ENCODE measurements at regions not wholly inside any gene's neighbourhood (a gene's known extent, or its start where the extent isn't known, plus 50 kb on each side); places are given as distances from the start of the nearest gene placed in this dataset.

- Histone ChIP-seq H3K27ac (ENCODE audit: low read depth in 1 of 3, low read length in 2 of 3) (no peak overlapping the region), H3K4me1 (ENCODE audit: control insufficient read depth in 3 of 3, insufficient read depth in 2 of 3, low read depth in 1 of 3, low read length in 2 of 3) (no peaks in the 10 kb centered on the region), H3K27me3 (ENCODE audit: control insufficient read depth in 3 of 3, insufficient read depth in 3 of 3, low read length in 3 of 3) (no peaks in the 10 kb centered on the region), H3K9me3 (ENCODE audit: control insufficient read depth in 2 of 2, insufficient read depth in 1 of 2, low read depth in 1 of 2, low read length in 1 of 2) (no peaks in the 10 kb centered on the region), H3K36me3 (ENCODE audit: control insufficient read depth in 3 of 3, insufficient read depth in 2 of 3, low read depth in 1 of 3, low read length in 3 of 3) (no peaks in the 10 kb centered on the region), H3K4me3 (ENCODE audit: low read depth in 1 of 3, low read length in 3 of 3) (no peak overlapping the region)
- DNase-seq, result no peak
- WGBS, 3 donors, result 73 to 88% (median 87%) methylated on average over 4 of the region's 4 CpGs
- FAIRE-seq, result no peak
Observed at GRCh38 chrX:5640071-5640470, 588.6 kb downstream of the NLGN4X start.

DNA sequence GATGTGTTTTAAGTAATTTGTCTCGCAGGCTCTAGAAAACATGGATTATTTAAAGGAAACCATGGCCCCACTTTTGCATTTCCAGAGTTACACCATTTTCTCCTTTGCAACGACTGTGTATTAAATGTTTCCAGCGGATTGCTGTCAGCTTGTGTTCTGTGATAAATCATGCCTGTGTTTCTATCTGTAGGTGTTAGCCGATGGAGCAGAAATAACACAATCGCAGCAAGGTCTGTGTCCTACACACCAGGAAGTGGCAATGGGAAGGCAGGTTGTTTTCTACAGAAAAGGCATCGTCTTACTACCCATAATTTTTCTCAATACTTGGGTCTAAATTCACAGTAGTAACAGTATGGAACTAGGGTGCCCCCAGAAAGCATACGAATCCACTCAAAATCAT lies 590.1 kb downstream of the NLGN4X start:
- Histone ChIP-seq H3K27me3 (ENCODE audit: control insufficient read depth in 3 of 3, insufficient read depth in 3 of 3, low read length in 3 of 3) (no peaks in the 10 kb centered on the region), H3K27ac (ENCODE audit: low read depth in 1 of 3, low read length in 2 of 3) (no peak overlapping the region), H3K4me1 (ENCODE audit: control insufficient read depth in 3 of 3, insufficient read depth in 2 of 3, low read depth in 1 of 3, low read length in 2 of 3) (no peaks in the 10 kb centered on the region), H3K36me3 (ENCODE audit: control insufficient read depth in 3 of 3, insufficient read depth in 2 of 3, low read depth in 1 of 3, low read length in 3 of 3) (no peaks in the 10 kb centered on the region), H3K9me3 (ENCODE audit: control insufficient read depth in 2 of 2, insufficient read depth in 1 of 2, low read depth in 1 of 2, low read length in 1 of 2) (no peaks in the 10 kb centered on the region), H3K4me3 (ENCODE audit: low read depth in 1 of 3, low read length in 3 of 3) (no peak overlapping the region)
- FAIRE-seq (no peak), DNase-seq (no peak)
- 68 to 83% (median 81%) methylated on average over 7 of the region's 7 CpGs for WGBS, 3 donors

GRCh38 chrX:5632887-5633286 lies 595.8 kb downstream of the NLGN4X start:
- FAIRE-seq (no peak), DNase-seq (no peak)
- H3K27me3 ChIP-seq (ENCODE audit: control insufficient read depth in 3 of 3, insufficient read depth in 3 of 3, low read length in 3 of 3), result no peaks in the 10 kb centered on the region
- no peak overlapping the region for H3K4me3 ChIP-seq (ENCODE audit: low read depth in 1 of 3, low read length in 3 of 3)
- no peaks in the 10 kb centered on the region for H3K4me1 ChIP-seq (ENCODE audit: control insufficient read depth in 3 of 3, insufficient read depth in 2 of 3, low read depth in 1 of 3, low read length in 2 of 3)
- H3K27ac ChIP-seq (ENCODE audit: low read depth in 1 of 3, low read length in 2 of 3), result no peak overlapping the region
- no peaks in the 10 kb centered on the region for H3K36me3 ChIP-seq (ENCODE audit: control insufficient read depth in 3 of 3, insufficient read depth in 2 of 3, low read depth in 1 of 3, low read length in 3 of 3)
- no peaks in the 10 kb centered on the region for H3K9me3 ChIP-seq (ENCODE audit: control insufficient read depth in 2 of 2, insufficient read depth in 1 of 2, low read depth in 1 of 2, low read length in 1 of 2)

- no peaks in the 10 kb centered on the region for H3K36me3 ChIP-seq (ENCODE audit: control insufficient read depth in 3 of 3, insufficient read depth in 2 of 3, low read depth in 1 of 3, low read length in 3 of 3)
- no peak for DNase-seq
- no peak overlapping the region for H3K4me3 ChIP-seq (ENCODE audit: low read depth in 1 of 3, low read length in 3 of 3)
- 40 to 46% (median 44%) methylated on average over 9 of the region's 9 CpGs for WGBS, 3 donors
- H3K4me1 ChIP-seq (ENCODE audit: control insufficient read depth in 3 of 3, insufficient read depth in 2 of 3, low read depth in 1 of 3, low read length in 2 of 3), result no peaks in the 10 kb centered on the region
- no peaks in the 10 kb centered on the region for H3K9me3 ChIP-seq (ENCODE audit: control insufficient read depth in 2 of 2, insufficient read depth in 1 of 2, low read depth in 1 of 2, low read length in 1 of 2)
- H3K27me3 ChIP-seq (ENCODE audit: control insufficient read depth in 3 of 3, insufficient read depth in 3 of 3, low read length in 3 of 3), result no peaks in the 10 kb centered on the region
- no peak for FAIRE-seq
- no peak overlapping the region for H3K27ac ChIP-seq (ENCODE audit: low read depth in 1 of 3, low read length in 2 of 3)
Observed at GRCh38 chrX:5632061-5632614, 596.5 kb downstream of the NLGN4X start.

GRCh38 chrX:5617666-5618065 lies 611.0 kb downstream of the NLGN4X start:
- Histone ChIP-seq H3K4me3 (ENCODE audit: low read depth in 1 of 3, low read length in 3 of 3) (no peak overlapping the region), H3K36me3 (ENCODE audit: control insufficient read depth in 3 of 3, insufficient read depth in 2 of 3, low read depth in 1 of 3, low read length in 3 of 3) (no peaks in the 10 kb centered on the region), H3K27me3 (ENCODE audit: control insufficient read depth in 3 of 3, insufficient read depth in 3 of 3, low read length in 3 of 3) (no peaks in the 10 kb centered on the region), H3K27ac (ENCODE audit: low read depth in 1 of 3, low read length in 2 of 3) (no peak overlapping the region), H3K4me1 (ENCODE audit: control insufficient read depth in 3 of 3, insufficient read depth in 2 of 3, low read depth in 1 of 3, low read length in 2 of 3) (no peaks in the 10 kb centered on the region), H3K9me3 (ENCODE audit: control insufficient read depth in 2 of 2, insufficient read depth in 1 of 2, low read depth in 1 of 2, low read length in 1 of 2) (peaks cover 0 to 3% of the 10 kb centered on the region in 2 donors)
- FAIRE-seq (no peak), DNase-seq (no peak)

DNA sequence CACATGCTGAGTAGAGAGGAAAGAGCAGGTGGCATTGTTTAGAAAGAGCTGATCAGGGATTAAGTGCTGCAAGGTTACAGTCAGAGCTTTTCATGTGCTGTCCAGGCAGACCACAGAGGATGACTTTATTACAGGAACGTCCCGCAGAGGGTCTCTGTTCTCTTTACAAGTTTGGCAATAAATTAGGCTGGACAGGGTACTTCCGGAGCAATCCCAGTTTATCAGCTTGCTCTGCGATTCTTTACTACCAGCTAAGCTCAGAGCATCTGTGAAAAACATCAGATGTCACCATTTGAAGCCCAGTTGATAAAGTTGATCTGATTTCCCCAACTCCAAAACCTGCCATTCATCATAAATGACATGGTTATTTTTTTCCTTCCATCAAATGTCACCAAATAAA lies 633.1 kb downstream of the NLGN4X start:
- 19 to 44% (median 27%) methylated on average over 4 of the region's 4 CpGs for WGBS, 3 donors
- H3K27ac ChIP-seq (ENCODE audit: low read depth in 1 of 3, low read length in 2 of 3), result no peak overlapping the region
- no peaks in the 10 kb centered on the region for H3K27me3 ChIP-seq (ENCODE audit: control insufficient read depth in 3 of 3, insufficient read depth in 3 of 3, low read length in 3 of 3)
- no peaks in the 10 kb centered on the region for H3K4me1 ChIP-seq (ENCODE audit: control insufficient read depth in 3 of 3, insufficient read depth in 2 of 3, low read depth in 1 of 3, low read length in 2 of 3)
- H3K36me3 ChIP-seq (ENCODE audit: control insufficient read depth in 3 of 3, insufficient read depth in 2 of 3, low read depth in 1 of 3, low read length in 3 of 3), result no peaks in the 10 kb centered on the region
- FAIRE-seq, result no peak
- DNase-seq, result no peak
- no peaks in the 10 kb centered on the region for H3K9me3 ChIP-seq (ENCODE audit: control insufficient read depth in 2 of 2, insufficient read depth in 1 of 2, low read depth in 1 of 2, low read length in 1 of 2)
- H3K4me3 ChIP-seq (ENCODE audit: low read depth in 1 of 3, low read length in 3 of 3), result no peak overlapping the region

DNA sequence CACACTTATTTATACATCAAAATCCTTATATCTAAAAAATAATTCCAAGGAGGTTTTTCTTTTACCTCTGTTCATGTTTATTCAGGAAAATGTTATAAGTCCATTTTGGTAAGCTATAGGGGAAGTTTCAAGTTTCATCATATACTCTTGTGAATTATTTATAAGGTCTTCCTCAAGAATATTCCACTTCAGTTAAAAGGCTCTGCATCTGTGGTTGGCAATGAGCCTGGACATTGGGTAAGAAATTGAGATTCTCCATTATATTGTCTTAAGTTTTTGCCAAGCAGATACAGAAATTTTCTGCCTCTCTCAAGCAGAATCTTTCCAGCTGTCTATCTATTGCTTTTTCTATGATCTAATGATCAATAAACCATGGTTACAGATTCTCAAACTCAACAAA lies 641.9 kb downstream of the NLGN4X start:
- DNase-seq (no peak), FAIRE-seq (no peak)
- Histone ChIP-seq H3K4me1 (ENCODE audit: control insufficient read depth in 3 of 3, insufficient read depth in 2 of 3, low read depth in 1 of 3, low read length in 2 of 3) (no peaks in the 10 kb centered on the region), H3K27ac (ENCODE audit: low read depth in 1 of 3, low read length in 2 of 3) (no peak overlapping the region), H3K36me3 (ENCODE audit: control insufficient read depth in 3 of 3, insufficient read depth in 2 of 3, low read depth in 1 of 3, low read length in 3 of 3) (no peaks in the 10 kb centered on the region), H3K9me3 (ENCODE audit: control insufficient read depth in 2 of 2, insufficient read depth in 1 of 2, low read depth in 1 of 2, low read length in 1 of 2) (no peaks in the 10 kb centered on the region), H3K27me3 (ENCODE audit: control insufficient read depth in 3 of 3, insufficient read depth in 3 of 3, low read length in 3 of 3) (no peaks in the 10 kb centered on the region), H3K4me3 (ENCODE audit: low read depth in 1 of 3, low read length in 3 of 3) (no peak overlapping the region)

GRCh38 chrX:5575407-5575806 lies 653.3 kb downstream of the NLGN4X start:
- H3K36me3 ChIP-seq (ENCODE audit: control insufficient read depth in 3 of 3, insufficient read depth in 2 of 3, low read depth in 1 of 3, low read length in 3 of 3), result no peaks in the 10 kb centered on the region
- no peaks in the 10 kb centered on the region for H3K4me1 ChIP-seq (ENCODE audit: control insufficient read depth in 3 of 3, insufficient read depth in 2 of 3, low read depth in 1 of 3, low read length in 2 of 3)
- 79 to 100% (median 91%) methylated on average over 1 of the region's 1 CpG for WGBS, 3 donors
- H3K4me3 ChIP-seq (ENCODE audit: low read depth in 1 of 3, low read length in 3 of 3), result no peak overlapping the region
- DNase-seq, result no peak
- H3K27ac ChIP-seq (ENCODE audit: low read depth in 1 of 3, low read length in 2 of 3), result no peak overlapping the region
- no peaks in the 10 kb centered on the region for H3K9me3 ChIP-seq (ENCODE audit: control insufficient read depth in 2 of 2, insufficient read depth in 1 of 2, low read depth in 1 of 2, low read length in 1 of 2)
- no peak for FAIRE-seq
- H3K27me3 ChIP-seq (ENCODE audit: control insufficient read depth in 3 of 3, insufficient read depth in 3 of 3, low read length in 3 of 3), result no peaks in the 10 kb centered on the region

DNA sequence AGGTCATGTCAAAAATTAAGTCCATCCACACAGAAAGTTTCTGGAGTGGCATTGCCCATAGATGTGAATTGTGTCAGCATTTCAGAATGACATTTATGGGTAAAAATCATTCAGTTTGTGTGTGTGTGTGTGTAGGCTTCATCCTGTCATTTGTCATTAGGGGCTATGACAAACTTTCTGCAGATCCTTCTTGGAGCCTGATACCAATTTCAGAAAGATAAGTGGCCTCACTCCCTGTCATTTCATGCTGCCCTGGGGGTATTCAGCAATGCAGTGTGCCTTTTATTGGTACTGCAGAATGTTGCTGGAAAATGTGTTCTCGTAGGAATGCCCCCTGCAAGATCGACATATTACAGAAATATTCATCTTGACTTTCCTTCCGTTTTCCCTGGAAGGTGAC lies 659.7 kb downstream of the NLGN4X start:
- Histone ChIP-seq H3K4me3 (ENCODE audit: low read depth in 1 of 3, low read length in 3 of 3) (no peak overlapping the region), H3K27ac (ENCODE audit: low read depth in 1 of 3, low read length in 2 of 3) (no peak overlapping the region), H3K36me3 (ENCODE audit: control insufficient read depth in 3 of 3, insufficient read depth in 2 of 3, low read depth in 1 of 3, low read length in 3 of 3) (no peaks in the 10 kb centered on the region), H3K4me1 (ENCODE audit: control insufficient read depth in 3 of 3, insufficient read depth in 2 of 3, low read depth in 1 of 3, low read length in 2 of 3) (no peaks in the 10 kb centered on the region), H3K9me3 (ENCODE audit: control insufficient read depth in 2 of 2, insufficient read depth in 1 of 2, low read depth in 1 of 2, low read length in 1 of 2) (no peaks in the 10 kb centered on the region), H3K27me3 (ENCODE audit: control insufficient read depth in 3 of 3, insufficient read depth in 3 of 3, low read length in 3 of 3) (no peaks in the 10 kb centered on the region)
- no peak for FAIRE-seq
- no peak for DNase-seq
- 80 to 83% (median 83%) methylated on average over 3 of the region's 3 CpGs for WGBS, 3 donors

Data from small intestine (tissue), 7 donors.